HepG2 (cell line): ENCODE measurements at regions not wholly inside any gene's neighbourhood (a gene's known extent, or its start where the extent isn't known, plus 50 kb on each side); places are given as distances from the start of the nearest gene placed in this dataset.

ENCODE experiments used
- ATAC-seq: fragments of 200-7000 bp; cut with Tn5 transposase; 3 replicates; pipeline ENCODE4 v1.9.1; 2020; ENCODE audit warnings: mild to moderate bottlenecking, moderate library complexity
- BruUV-seq: library from RNA; stranded (reverse); fragments of 400-500 nt; replicated peaks from 2 replicates; lab custom pipeline; 2021; lab: Mats Ljungman, UMichigan
- CTCF ChIA-PET: fragments of 300-600 bp; formaldehyde crosslinking; extraction: SDS; loops from one replicate; lab custom pipeline; 2021; ENCODE audit warnings: low total read pairs, inconsistent platforms, low intra/inter-chr PET ratio; lab: Yijun Ruan, JAX
- POLR2A ChIA-PET: fragments of 350-600 bp; sonication (Branson Sonifier 250); formaldehyde crosslinking; loops from one replicate; lab custom pipeline; 2020; ENCODE audit warnings: antibody characterized with exemption, inconsistent platforms; lab: Yijun Ruan, JAX
- DNase-seq: peaks from one replicate; pipeline ENCODE4 v3.0.0-alpha.2; 2015; ENCODE audit warnings: low spot score
- FAIRE-seq: peaks from 3 replicates; lab custom pipeline; 2011; peaks lifted over from hg19 to GRCh38; lab: Jason Lieb, UNC
- H2AFZ ChIP-seq: one replicate; pipeline ENCODE4 v1.6.1; 2011; ENCODE audit warnings: low read length, inconsistent platforms
- H3K27ac ChIP-seq: fragments of 300-600 bp; 3 replicates; pipeline ENCODE4 v1.8.0; 2011; ENCODE audit warnings: mixed run types, mild to moderate bottlenecking, mixed read lengths, low read length, inconsistent platforms; ENCODE audit not compliant: insufficient read depth; ENCODE audit errors: extremely low read length
- H3K27me3 ChIP-seq, 2 experiments: fragments of 200-600 bp in 1 of 2; 2 replicates in 1 of 2; 3 replicates in 1 of 2; pipeline versions ENCODE4 v1.6.0 to v1.8.0; 2011; ENCODE audit warnings: low read length in 2 of 2, mild to moderate bottlenecking in 2 of 2, moderate library complexity in 2 of 2, inconsistent platforms in 1 of 2; ENCODE audit not compliant: insufficient read depth in 2 of 2, control insufficient read depth in 1 of 2
- H3K36me3 ChIP-seq, 2 experiments: fragments of 200-600 bp in 1 of 2; replicated peaks in 1 of 2; 2 replicates in 1 of 2; 3 replicates in 1 of 2; pipeline versions ENCODE4 v1.5.1 to v1.8.0; 2011; ENCODE audit warnings: low read length in 2 of 2, inconsistent platforms in 1 of 2; ENCODE audit not compliant: insufficient read depth in 2 of 2, control insufficient read depth in 1 of 2
- H3K4me1 ChIP-seq: 2 replicates; pipeline ENCODE4 v1.5.1; 2012; ENCODE audit warnings: low read length, inconsistent platforms; ENCODE audit not compliant: insufficient read depth
- H3K4me2 ChIP-seq: 2 replicates; pipeline ENCODE4 v1.6.0; 2011; ENCODE audit warnings: low read depth, low read length, inconsistent platforms
- H3K4me3 ChIP-seq, 3 experiments: fragments of 200-600 bp in 1 of 3; sonication (generic), shearing (Covaris generic) in 1 of 3; replicated peaks in 1 of 3; 2 replicates each; pipeline ENCODE4 v1.5.1; 2011 to 2016; ENCODE audit warnings: low read length in 3 of 3, inconsistent platforms in 2 of 3, low read depth in 2 of 3, mild to moderate bottlenecking in 2 of 3, control low read depth in 1 of 3, mixed read lengths in 1 of 3; ENCODE audit not compliant: insufficient read depth in 1 of 3
- H3K79me2 ChIP-seq: one replicate; pipeline ENCODE4 v1.6.1; 2011; ENCODE audit warnings: low read length, inconsistent platforms; ENCODE audit not compliant: insufficient read depth
- H3K9ac ChIP-seq: 2 replicates; pipeline ENCODE4 v1.6.0; 2011; ENCODE audit warnings: mild to moderate bottlenecking, low read depth, low read length, inconsistent platforms; ENCODE audit not compliant: insufficient read depth
- H3K9me3 ChIP-seq: 2 replicates; pipeline ENCODE4 v1.5.1; 2012; ENCODE audit warnings: mild to moderate bottlenecking, low read length
- H4K20me1 ChIP-seq: 2 replicates; pipeline ENCODE4 v1.6.0; 2011; ENCODE audit warnings: inconsistent platforms, mild to moderate bottlenecking, low read length, moderate library complexity; ENCODE audit not compliant: insufficient read depth
- CENPBD1 ChIP-seq: sonication (generic); formaldehyde crosslinking; IDR thresholded peaks from 2 replicates; pipeline ENCODE4 v1.8.0; 2022; ENCODE audit warnings: missing genetic modification reagents, low read depth, mild to moderate bottlenecking, borderline replicate concordance
- CERS6 ChIP-seq: sonication (generic); formaldehyde crosslinking; IDR thresholded peaks from 2 replicates; pipeline ENCODE4 v1.5.0; 2020; ENCODE audit warnings: missing genetic modification reagents
- DDIT3 ChIP-seq: sonication (generic); formaldehyde crosslinking; IDR thresholded peaks from 2 replicates; pipeline ENCODE4 v1.4.0; 2020; ENCODE audit warnings: mild to moderate bottlenecking, missing genetic modification reagents
- EP300 ChIP-seq, 3 experiments: sonication (generic) in 1 of 3; formaldehyde crosslinking in 1 of 3; IDR thresholded peaks; 2 replicates each; pipeline versions ENCODE4 v1.5.1 to v1.6.1; 2011 to 2020; ENCODE audit warnings: low read depth in 2 of 3, low read length in 2 of 3, borderline replicate concordance in 1 of 3, improper control_type of control experiment in 1 of 3, mild to moderate bottlenecking in 1 of 3, missing genetic modification reagents in 1 of 3, moderate library complexity in 1 of 3
- FOXO1 ChIP-seq: sonication (generic); formaldehyde crosslinking; IDR thresholded peaks from 2 replicates; pipeline ENCODE4 v1.4.0; 2020; ENCODE audit warnings: missing genetic modification reagents
- HMG20B ChIP-seq: conservative IDR thresholded peaks from 2 replicates; pipeline ENCODE4 v1.6.1; 2016; ENCODE audit warnings: missing genetic modification reagents, missing compliant biosample characterization
- HNRNPLL ChIP-seq: fragments of 200-400 bp; formaldehyde crosslinking; IDR thresholded peaks from 2 replicates; pipeline ENCODE4 v1.6.1; 2017; ENCODE audit warnings: mild to moderate bottlenecking, low read depth, low read length; ENCODE audit not compliant: poor library complexity, severe bottlenecking
- HOMEZ ChIP-seq: IDR thresholded peaks from 2 replicates; pipeline ENCODE4 v1.6.1; 2016; ENCODE audit warnings: low read depth
- ZBTB20 ChIP-seq: sonication (generic); formaldehyde crosslinking; IDR thresholded peaks from 2 replicates; pipeline ENCODE4 v1.8.1; 2023; ENCODE audit warnings: missing genetic modification reagents, low read depth, mild to moderate bottlenecking, borderline replicate concordance
- ZFP41 ChIP-seq: sonication (generic); formaldehyde crosslinking; IDR thresholded peaks from 2 replicates; pipeline ENCODE4 v1.4.0; 2020; ENCODE audit warnings: mild to moderate bottlenecking, missing genetic modification reagents, borderline replicate concordance
- ZNF121 ChIP-seq: sonication (generic); formaldehyde crosslinking; IDR thresholded peaks from 2 replicates; pipeline ENCODE4 v1.5.0; 2020; ENCODE audit warnings: mild to moderate bottlenecking, missing genetic modification reagents
- ZNF256 ChIP-seq: sonication (generic); formaldehyde crosslinking; conservative IDR thresholded peaks from 2 replicates; pipeline ENCODE4 v1.4.0; 2020; ENCODE audit warnings: missing genetic modification reagents
- ZNF260 ChIP-seq: sonication (generic); formaldehyde crosslinking; IDR thresholded peaks from 2 replicates; pipeline ENCODE4 v1.4.0; 2020; ENCODE audit warnings: missing genetic modification reagents, low read depth, mild to moderate bottlenecking, borderline replicate concordance
- ZNF350 ChIP-seq: sonication (generic); formaldehyde crosslinking; IDR thresholded peaks from 2 replicates; pipeline ENCODE4 v1.4.0; 2020; ENCODE audit warnings: mild to moderate bottlenecking, low read depth, missing genetic modification reagents, borderline replicate concordance
- ZNF414 ChIP-seq: sonication (generic); formaldehyde crosslinking; IDR thresholded peaks from 2 replicates; pipeline ENCODE4 v1.5.0; 2020; ENCODE audit warnings: missing genetic modification reagents
- ZNF660 ChIP-seq: sonication (generic); formaldehyde crosslinking; IDR thresholded peaks from 2 replicates; pipeline ENCODE4 v1.5.1; 2020; ENCODE audit warnings: mild to moderate bottlenecking, low read depth, missing genetic modification reagents, borderline replicate concordance
- ZNF7 ChIP-seq: IDR thresholded peaks from 2 replicates; pipeline ENCODE4 v1.6.1; 2016; ENCODE audit warnings: missing biosample characterization, missing genetic modification reagents
- WGBS: methylation state at CpG from one replicate; pipeline ENCODE4 v1.1.6; 2017; ENCODE audit warnings: low lambda C conversion rate; 5-methylcytosine and 5-hydroxymethylcytosine counted together
- in situ Hi-C: cut with HindIII; loops from 2 replicates; pipeline ENCODE4 v1.10.0; 2017; ENCODE audit warnings: low pct_unique_long_range_greater_than_20kb; ENCODE audit not compliant: extremely low pct_ligation_motif_present
- intact Hi-C: fragments of 100-400 bp; cut with micrococcal nuclease; formaldehyde crosslinking; loops from one replicate; pipeline ENCODE4 v1.10.0; 2022; ENCODE audit not compliant: unreplicated experiment

GRCh38 chr2:111696226-111696625 is 187.8 kb downstream of the ANAPC1 start:
- no peak for FAIRE-seq
- 89% methylated on average over 3 of the region's 3 CpGs for WGBS
- H3K9ac ChIP-seq: no peak overlapping the region
- ATAC-seq: no peak
- no peak for DNase-seq
- BruUV-seq: no TSS peak
- no peak for TF ChIP-seq CERS6 (CRISPR knock-in tag)
- TF ChIP-seq DDIT3 (CRISPR knock-in tag): no peak
- TF ChIP-seq ZNF660: no peak
- no peak for TF ChIP-seq ZNF350 (CRISPR knock-in tag)
- TF ChIP-seq ZNF414 (CRISPR knock-in tag): no peak
- TF ChIP-seq ZBTB20 (CRISPR knock-in tag): no peak
- no peak for TF ChIP-seq CENPBD1 (CRISPR knock-in tag)
- no peak for TF ChIP-seq ZNF121
- no peak for TF ChIP-seq HNRNPLL
- no peak for TF ChIP-seq ZNF256 (CRISPR knock-in tag)
- no peak for TF ChIP-seq HMG20B (CRISPR knock-in tag)
- no peak for TF ChIP-seq ZNF7 (CRISPR knock-in tag)
- TF ChIP-seq ZFP41: no peak
- no peak for TF ChIP-seq HOMEZ (CRISPR knock-in tag)
- TF ChIP-seq ZNF260: no peak
- no peak for TF ChIP-seq FOXO1 (CRISPR knock-in tag)
- no peak for TF ChIP-seq EP300 (IDR thresholded peaks at IDR 0.05; ENCODE audit: low read depth in 2 of 2, low read length in 2 of 2)
- no peak for TF ChIP-seq EP300 (CRISPR knock-in tag; IDR thresholded peaks at IDR 0.05; ENCODE audit: borderline replicate concordance)
- no peak overlapping the region for H2AFZ ChIP-seq
- H3K36me3 ChIP-seq: no peaks in the 10 kb centered on the region
- no peaks in the 10 kb centered on the region for H3K79me2 ChIP-seq
- H3K27me3 ChIP-seq: no peaks in the 10 kb centered on the region; a peak in 1 of 5 replicates
- no peak overlapping the region for H3K27ac ChIP-seq
- no peak overlapping the region for H3K4me2 ChIP-seq
- peaks cover 14% of the 10 kb centered on the region for H3K4me1 ChIP-seq
- intact Hi-C loops: loop anchor here (10.0 kb wide), 1 partner anchor 581 kb away; no protein-coding TSS in a partner anchor
- no peaks in the 10 kb centered on the region for H3K9me3 ChIP-seq
- H4K20me1 ChIP-seq: no peaks in the 10 kb centered on the region
- CTCF ChIA-PET: no interaction called here
- in situ Hi-C loops: loop anchor here (25.0 kb wide), 1 partner anchor 884 kb away; no protein-coding TSS in a partner anchor
- POLR2A ChIA-PET: no interaction called here
- no peak overlapping the region for H3K4me3 ChIP-seq
